PC-9 (cell line): ENCODE measurements at regions not wholly inside any gene's neighbourhood (a gene's known extent, or its start where the extent isn't known, plus 50 kb on each side); places are given as distances from the start of the nearest gene placed in this dataset.

Experiments used
- EZH2 ChIP-seq: fragments of 200-600 bp; sonication (generic); IDR thresholded peaks from 2 replicates; pipeline ENCODE4 v1.8.0; 2017; ENCODE audit warnings: antibody characterized with exemption, low read depth
- TF ChIP-seq, protein P1 (sequence below): fragments of 200-600 bp; sonication (generic); conservative IDR thresholded peaks from 2 replicates; pipeline ENCODE4 v1.6.1; 2017; ENCODE audit warnings: mixed run types, antibody characterized with exemption, mild to moderate bottlenecking, moderate library complexity

DNA sequence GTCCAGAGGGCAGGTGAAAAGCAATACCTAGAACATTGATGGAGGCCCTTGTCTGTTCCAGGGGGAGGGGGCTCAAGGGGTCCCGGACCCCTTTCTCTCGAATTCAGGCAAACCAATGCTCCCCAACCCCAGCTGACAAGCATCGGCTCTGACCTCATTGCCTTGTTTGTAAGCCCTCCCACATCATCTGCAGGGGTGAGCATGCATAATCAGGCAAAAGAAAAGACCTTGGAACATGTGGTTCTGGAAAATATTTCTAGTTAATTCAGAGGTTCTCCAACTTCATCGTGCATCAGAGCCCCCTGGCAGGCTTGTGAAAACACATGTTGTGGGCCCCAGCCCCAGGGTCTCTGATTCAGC, 231.3 kb downstream of the TOMM20 start:
- TF ChIP-seq, protein P1, sequence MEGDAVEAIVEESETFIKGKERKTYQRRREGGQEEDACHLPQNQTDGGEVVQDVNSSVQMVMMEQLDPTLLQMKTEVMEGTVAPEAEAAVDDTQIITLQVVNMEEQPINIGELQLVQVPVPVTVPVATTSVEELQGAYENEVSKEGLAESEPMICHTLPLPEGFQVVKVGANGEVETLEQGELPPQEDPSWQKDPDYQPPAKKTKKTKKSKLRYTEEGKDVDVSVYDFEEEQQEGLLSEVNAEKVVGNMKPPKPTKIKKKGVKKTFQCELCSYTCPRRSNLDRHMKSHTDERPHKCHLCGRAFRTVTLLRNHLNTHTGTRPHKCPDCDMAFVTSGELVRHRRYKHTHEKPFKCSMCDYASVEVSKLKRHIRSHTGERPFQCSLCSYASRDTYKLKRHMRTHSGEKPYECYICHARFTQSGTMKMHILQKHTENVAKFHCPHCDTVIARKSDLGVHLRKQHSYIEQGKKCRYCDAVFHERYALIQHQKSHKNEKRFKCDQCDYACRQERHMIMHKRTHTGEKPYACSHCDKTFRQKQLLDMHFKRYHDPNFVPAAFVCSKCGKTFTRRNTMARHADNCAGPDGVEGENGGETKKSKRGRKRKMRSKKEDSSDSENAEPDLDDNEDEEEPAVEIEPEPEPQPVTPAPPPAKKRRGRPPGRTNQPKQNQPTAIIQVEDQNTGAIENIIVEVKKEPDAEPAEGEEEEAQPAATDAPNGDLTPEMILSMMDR: no peak
- TF ChIP-seq EZH2: no peak
